DND-41 (cell line): ENCODE measurements at regions not wholly inside any gene's neighbourhood (a gene's known extent, or its start where the extent isn't known, plus 50 kb on each side); places are given as distances from the start of the nearest gene placed in this dataset.

Experiments used
- CTCF ChIP-seq: IDR thresholded peaks from 2 replicates; pipeline ENCODE4 v1.5.1; 2012; ENCODE audit warnings: borderline replicate concordance, low read length, moderate library complexity, mild to moderate bottlenecking; ENCODE audit not compliant: poor library complexity, severe bottlenecking; ENCODE audit errors: extremely low read depth
- EZH2 ChIP-seq: IDR thresholded peaks from 3 replicates; pipeline ENCODE4 v1.6.1; 2012; ENCODE audit warnings: borderline replicate concordance, low read depth, mild to moderate bottlenecking, moderate library complexity, low read length, inconsistent platforms; ENCODE audit not compliant: severe bottlenecking

DNA sequence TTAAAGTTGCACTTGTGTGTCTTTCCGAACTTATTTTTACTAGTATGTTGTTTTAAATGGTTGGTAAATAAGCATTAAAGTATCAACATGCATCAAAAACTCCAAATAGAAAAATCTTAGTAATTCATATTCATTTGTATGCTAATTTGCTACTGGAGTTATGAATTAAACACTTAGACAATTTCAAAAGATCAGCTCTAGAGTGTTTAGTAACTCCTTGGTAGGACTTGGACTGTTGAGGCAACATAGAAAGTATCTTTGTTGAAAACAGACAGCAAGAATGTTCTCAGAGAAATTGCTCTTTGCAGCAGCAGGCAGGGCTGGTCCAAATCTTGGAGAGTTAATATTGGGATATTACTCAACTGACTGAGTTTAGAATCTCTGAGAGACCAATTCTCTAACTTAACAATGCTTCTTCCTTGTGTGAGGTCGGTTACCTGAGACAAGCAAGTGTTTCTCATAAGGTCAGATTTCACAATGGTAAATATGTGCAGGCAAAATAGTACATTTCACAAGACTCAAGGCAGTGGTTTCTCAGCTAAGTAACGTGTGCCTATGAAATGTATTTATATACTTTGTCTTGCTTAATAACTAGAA lies 147.8 kb upstream of the IL12A start:
- TF ChIP-seq CTCF: no peak
- no peak for TF ChIP-seq EZH2
